Adrenal gland (tissue), 5 donors: ENCODE measurements at regions not wholly inside any gene's neighbourhood (a gene's known extent, or its start where the extent isn't known, plus 50 kb on each side); places are given as distances from the start of the nearest gene placed in this dataset.

ENCODE experiments used
- CTCF ChIP-seq, 6 experiments: fragments of 450-650 bp in 4 of 6; fragments of 200-600 bp in 2 of 6; sonication (generic) in 1 of 6; IDR thresholded peaks; 1 replicate in 5 of 6; 2 replicates in 1 of 6; pipeline versions ENCODE4 v1.5.1 to v1.8.0; 2016 to 2021; ENCODE audit warnings: antibody characterized with exemption in 6 of 6, mild to moderate bottlenecking in 2 of 6, moderate library complexity in 1 of 6
- POLR2A ChIP-seq, 2 donors: fragments of 450-650 bp; IDR thresholded peaks; one replicate each; pipeline ENCODE4 v1.6.1; 2017; ENCODE audit warnings: antibody characterized with exemption in 2 of 2, mild to moderate bottlenecking in 2 of 2, moderate library complexity in 1 of 2
- donor health status: DM: no; HTN: no; CAD: no.

- TF ChIP-seq CTCF (IDR thresholded peaks at IDR 0.05) (no peak), POLR2A (IDR thresholded peaks at IDR 0.05) (no peak)
Observed at GRCh38 chr2:215691346-215691745, 255.5 kb upstream of the FN1 start.
